COR-L47 (cell line): ENCODE measurements at regions not wholly inside any gene's neighbourhood (a gene's known extent, or its start where the extent isn't known, plus 50 kb on each side); places are given as distances from the start of the nearest gene placed in this dataset.

ENCODE experiments used
- DNase-seq: peaks from one replicate; lab custom pipeline; 2025; lab: John Stamatoyannopoulos, UW

DNA sequence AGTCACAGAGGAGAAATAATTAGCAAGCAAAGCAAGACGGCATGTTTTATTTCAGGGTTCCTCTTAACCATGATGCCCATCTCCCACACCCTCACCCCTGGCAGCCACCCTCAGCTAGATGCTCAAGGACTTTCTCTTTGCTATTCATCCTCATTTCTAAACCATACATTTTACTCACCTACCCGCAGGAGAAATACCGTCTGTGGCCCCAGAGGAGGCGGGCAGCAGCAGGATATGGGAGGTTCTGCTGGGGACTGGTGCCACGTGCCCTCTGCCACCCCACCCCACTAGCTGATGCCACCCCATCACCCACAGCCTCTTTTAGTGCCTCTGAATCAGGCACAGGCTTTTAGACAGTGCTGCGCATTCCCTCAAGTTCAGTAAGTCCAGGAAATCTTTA lies 168.7 kb upstream of the ITGB1 start:
- no peak for DNase-seq

DNA sequence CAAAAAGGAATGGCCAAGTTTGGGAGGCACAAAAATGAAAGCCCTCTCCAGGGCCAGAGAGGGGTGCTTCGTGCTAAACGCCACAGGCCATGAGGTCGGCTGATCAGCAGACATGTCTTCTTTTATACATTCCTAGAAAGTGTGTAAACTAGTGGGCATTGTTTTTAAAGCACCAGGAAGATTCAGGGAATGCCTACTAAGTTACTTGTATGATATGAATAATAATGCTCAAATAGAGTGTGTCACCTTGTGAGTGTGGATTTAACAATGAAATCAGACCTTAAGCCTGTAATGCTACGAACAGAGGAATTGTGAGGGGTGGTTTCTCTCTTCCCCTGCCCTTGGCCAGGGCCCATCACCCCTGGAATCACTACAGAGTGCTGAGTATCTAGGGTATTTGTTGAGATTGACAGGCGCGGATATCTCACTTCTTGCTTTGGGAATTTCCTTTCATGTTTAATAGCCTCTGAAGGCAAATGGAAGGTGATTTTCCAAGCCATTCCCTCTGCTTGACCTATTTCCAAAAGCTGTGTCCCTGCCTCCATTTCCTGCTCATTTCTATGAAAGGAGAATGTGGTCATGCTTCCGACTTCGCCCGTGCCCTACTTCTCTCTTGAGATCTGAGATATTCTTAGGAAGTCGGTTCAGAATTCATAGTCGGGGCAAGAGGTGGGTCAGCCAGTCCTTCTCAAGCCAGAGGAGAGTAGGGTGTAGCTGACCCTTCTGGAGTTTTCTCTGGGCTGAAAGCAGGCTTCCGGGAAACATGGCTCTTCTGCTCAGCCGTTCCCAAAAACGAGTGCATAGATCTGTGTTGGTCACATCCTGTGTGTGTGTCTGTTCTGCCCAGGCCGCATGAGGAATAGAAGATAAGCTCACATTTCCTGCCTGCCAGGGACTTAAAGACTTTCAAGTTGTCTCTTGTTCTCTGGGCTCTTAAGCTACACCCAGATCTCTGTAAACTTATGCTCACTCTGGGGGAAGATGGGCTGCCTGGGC lies 167.8 kb upstream of the ITGB1 start:
- no peak for DNase-seq

DNA sequence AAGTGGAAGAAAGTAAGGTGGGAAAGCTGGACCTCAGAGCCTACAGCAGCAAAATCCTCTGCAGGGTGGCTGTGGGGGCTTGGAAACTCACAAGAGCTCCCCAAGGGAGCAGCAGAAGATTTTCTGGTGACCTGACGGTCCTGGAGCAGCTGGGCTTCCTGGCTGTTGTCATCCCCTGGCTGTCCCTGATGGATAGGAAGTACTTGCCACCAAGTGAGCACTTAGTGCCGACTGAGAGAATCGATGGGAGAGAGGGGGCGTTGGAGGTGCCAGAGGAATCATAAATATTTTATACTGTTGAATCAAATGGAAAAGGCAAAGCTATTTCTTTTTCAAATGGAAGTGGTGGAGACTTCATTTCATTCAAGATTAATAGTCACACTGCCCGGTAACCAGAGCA lies 167.1 kb upstream of the ITGB1 start:
- no peak for DNase-seq

DNA sequence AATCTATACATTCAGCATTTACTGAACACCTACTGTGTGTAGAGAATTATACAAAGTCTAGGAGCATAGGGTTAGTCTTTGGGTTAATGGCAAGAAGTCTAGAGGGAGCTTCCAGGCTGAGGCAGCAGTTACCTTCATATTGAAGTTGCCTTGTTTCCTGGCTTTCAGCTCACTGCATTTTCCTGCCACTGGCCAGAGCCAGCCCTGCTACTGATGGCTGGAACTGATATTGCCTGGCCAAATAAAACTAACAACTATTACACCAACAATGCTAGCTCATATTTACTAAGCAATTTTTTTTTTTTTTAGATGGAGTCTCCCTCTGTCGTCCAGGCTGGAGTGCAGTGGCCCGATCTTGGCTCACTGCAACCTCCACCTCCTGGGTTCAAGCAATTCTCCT lies 165.7 kb upstream of the ITGB1 start:
- DNase-seq: no peak

DNA sequence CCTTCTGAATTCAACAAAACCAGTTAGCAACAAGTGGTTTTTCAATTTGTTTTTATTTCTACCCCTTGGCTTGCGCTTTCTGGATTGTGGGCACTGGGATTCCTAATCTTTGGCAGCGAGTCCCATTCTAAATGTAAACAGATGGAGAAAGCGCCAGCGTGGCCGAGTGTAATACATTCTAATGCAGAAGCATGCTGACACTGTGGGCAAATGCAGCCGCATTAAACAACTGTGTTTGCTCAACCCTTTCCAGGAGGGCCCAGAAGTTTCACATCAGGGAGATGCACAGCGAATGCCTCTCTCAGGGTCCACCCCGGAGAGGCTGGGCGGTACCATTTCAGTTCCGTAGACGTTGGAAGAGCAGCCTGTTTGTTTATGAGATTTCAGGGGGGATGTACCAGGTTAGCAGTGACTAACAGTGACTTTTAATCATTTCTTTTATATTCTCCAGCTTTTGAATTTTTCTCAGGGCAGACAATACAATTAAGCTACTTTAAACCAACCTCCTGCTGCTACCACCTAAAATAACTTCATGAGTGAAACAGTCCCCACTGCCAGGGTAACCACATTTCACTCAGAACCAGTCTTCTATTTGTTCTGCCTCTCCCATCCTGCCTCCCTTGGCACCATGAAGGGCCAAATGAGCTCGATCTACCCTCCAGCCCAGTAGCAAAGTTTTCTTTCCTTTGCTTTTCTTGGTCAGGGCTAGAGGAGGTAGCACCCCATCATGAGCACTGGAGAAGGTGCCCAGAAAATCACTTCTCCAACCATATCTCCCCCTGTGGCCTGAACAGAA lies 164.2 kb upstream of the ITGB1 start:
- DNase-seq: no peak

DNA sequence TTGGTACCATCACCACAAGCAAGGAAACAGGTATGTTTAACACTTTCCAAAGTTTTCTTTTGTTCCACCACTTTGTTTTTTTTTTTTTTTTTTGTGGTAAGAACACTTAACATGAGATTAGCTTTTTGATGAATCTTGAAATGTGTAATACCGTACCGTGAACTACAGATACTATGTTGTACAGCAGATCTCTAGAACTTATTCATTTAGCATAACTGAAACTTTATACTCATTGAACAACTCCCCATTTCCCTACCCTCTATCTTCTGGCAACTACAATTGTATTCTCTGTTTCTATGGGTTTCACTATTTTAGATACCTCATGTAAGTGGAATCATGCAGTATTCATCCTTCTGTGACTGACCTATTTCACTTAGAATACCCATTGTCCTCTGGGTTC lies 162.7 kb upstream of the ITGB1 start:
- DNase-seq: no peak

DNA sequence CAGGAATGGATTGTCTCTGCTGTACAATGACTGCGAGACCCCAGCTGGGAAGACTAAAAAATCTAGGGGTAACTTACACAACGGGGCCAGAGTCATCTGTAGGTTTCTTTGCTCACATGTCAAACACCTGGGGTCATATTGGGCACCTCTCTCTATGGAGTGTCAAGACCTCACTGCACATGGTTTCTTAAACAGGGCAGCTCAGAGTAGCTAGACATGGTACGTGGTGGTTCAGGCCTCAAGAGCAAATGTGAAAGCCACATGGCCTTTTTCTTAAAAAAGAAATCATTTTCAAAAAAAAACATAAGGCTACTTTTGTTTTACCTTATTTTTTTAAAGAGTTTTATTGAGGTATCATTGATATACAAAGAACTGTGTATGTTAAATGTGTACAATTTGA lies 162.2 kb upstream of the ITGB1 start:
- no peak for DNase-seq

DNA sequence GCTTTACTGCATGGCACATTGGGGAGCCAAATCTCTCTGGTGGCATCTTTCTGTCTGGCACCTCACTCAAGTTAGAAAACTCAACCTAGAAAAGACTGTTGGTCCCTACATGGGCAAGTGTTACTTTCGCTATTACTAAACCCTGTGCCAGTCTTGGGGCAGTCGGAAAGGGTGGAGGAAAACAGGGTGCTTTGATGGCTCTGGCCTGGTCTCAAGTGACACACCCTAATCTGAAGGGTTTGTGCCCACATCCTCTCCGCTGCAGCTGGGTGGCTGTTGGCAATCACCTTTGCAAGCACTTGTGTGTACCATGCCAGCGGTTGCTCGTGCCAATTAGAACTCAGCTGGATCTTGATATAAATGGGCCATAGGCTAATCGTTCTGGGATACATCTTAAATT lies 159.8 kb upstream of the ITGB1 start:
- no peak for DNase-seq

DNA sequence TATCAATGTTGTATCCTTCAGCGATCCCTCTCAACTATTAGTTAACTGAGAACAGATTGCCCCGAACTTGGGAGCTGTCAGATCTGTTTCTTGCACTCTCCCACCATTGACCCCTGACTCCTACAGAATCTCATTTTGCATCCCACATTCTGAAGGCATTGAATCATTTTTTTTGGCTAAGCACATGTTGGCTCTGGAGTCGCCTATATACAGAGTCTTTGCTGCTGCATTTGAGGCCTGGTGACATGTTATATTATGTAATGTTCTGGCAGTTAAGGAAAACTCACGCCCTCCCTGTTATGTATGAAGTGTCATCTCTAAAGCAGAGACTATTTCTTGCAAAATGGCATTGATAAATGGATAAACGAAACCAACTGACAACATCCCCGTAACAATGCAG lies 159.2 kb upstream of the ITGB1 start:
- no peak for DNase-seq

DNA sequence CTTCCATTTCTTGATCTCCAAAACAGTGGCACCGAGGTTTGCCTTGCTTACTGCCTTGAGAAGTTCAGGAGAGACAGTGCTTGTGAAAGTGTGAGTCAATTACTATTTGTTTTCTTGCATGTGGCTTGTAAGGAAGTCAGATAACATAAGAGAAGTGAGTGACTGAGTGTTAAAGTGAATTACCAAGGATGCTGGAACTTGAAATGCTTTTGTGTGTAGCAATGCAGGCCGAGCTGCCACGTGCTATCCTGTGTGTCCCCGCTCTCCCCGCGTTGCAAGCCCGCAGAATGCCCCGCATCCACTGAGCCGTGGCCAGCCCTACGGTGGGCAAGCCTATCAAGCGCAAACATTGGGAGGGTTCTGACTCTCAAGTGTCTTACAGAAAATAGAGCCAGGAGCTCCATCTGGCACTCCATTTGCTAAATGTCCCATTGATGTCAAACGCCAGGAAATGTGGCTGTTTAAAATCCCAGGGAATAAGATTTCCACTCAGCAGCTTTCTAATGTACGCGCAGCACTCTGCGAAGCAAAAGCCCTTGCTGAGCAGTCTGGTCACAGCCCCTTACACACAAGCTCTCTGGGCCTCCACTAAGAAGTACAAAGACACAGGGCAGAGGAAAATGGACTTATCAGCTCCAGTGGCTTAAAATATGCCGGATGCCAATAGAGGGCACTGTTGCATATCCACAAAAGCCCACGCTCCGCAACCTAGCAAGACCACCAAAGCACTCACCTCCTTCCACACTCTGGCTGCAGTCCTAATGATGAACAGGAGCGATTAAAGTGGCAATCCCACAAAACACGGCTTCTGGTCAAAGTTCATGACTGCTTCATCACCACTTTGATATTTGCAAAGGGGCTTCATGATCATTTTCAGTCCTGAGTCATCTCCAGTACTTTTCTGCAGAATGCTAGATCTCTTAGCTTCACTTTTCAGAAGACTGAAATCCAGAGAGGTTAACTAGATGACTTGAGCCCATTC lies 158.0 kb upstream of the ITGB1 start:
- DNase-seq: no peak

DNA sequence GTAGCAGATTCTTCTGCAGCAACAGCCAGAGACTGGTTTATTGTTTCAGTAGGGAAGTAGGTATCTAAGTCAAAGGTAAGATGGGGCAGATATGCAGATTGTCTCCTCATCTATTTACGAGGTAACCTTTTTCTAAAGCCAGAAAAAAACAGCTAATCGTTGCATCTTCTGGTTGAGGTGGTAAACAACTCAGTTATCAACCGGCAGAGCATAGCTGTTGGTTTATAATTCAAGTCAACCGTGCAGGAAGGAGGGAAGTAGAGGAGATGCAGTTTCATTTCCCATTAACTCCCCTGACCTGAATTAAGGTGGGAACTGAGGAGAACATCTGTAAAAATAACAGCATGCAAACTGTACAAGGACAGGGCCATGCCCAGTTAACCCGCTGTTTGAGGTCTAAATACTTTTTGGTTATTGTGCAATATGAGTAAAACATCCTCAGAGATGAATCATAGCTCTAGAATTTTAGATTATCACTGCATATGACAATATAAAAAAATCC lies 156.5 kb upstream of the ITGB1 start:
- no peak for DNase-seq

DNA sequence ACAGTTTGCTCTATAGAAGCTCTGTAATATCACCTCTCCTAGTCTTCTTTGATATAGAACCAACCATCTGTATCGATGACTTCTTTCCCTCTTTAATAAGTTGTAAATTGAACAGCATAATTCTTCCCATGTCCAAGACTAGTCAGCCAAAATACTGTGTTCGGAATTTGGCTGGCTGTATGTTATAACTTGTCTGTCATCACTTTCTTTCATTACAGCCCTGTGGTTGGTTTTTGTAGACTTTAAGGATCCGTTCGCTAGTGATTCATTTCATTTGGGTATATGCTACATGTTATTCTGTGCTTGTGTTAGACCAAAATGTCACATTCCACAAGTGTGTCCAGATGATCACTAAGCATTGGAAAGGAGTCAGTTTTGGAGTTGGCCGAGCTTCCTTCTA lies 155.4 kb upstream of the ITGB1 start:
- DNase-seq: no peak

DNA sequence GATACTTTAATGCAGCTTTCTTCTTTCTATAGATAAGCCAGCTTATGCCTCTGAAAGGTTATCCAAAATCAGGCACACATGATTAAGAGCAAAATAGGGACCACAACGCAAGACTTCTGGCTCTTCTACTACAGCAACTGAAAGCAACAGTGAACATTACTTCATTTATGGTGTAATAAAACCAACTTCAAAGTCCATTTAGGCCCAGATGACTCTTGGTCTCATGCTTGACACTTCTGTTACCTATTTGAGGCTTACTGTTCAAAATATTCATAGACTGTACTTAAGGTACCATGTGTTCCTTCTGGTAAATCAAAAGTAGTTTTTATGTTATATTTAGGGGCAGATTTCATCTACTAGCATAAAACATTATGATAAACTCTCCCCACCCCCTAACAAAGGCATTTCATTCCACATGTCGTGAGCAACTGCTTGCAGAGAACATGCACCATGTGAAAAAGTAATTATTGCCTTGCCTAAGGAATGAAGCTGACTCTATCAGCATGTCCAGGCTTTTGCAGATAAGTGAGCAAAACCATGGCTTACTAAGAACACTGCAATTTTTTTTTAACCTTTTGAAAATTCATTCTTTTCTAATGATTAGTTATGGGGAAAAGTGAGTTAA lies 154.9 kb upstream of the ITGB1 start:
- DNase-seq: no peak

DNA sequence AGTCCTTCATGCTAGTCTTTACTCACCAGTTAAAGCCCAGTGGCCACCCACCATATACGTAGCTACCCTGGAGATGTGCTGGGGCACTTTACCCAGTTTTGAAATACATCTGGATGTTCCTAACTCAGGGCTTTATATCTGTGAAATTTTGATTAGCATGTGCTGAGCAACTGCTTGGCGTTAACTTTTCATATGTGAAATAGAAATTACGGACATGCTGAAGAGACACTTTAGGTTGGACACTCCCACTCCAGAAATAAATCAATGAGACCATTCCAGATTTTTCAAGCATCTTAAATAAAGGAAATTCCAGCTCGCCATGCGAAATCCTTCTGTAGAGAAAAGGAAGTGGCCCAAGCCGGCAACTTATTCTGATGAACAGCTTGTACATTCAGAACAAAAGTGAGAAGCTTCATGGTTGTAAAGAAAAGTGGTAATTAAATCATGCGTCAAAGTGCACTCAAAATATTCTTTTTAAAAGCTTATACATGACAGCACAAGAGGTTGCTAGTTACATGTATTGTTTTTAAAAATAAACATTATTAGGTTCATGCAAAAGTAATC lies 153.5 kb upstream of the ITGB1 start:
- no peak for DNase-seq

DNA sequence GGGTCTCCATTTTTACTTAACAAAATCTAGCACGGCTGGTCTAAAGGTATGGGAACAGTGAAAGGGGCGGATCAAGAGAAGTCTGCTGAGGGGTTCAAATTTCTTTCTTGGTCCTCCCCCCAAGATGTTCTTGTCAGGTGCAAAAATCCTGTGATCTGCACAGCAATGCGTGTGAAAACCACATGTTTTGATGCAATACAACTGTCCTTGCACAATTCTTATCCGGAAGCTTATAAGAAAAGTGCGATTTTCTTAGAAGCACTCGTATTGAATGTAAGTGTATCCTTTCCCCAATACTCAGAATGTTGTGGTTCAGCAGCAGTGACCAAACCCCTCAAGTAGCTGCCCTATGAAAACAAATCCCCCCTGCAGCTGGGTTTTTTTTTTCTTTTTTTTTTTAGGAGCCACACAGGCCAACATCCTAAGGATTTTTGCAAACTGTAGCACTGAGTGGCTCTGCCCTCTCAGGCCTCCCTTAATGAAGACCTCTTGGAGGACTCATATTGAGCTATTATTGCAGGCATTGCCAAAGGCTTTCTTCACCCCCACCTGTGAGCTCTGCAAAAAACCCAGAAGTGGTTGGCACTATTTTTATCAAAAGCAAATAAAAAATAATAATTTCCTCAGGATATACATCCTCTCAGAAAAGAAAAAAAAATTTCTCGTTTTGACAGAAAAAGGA lies 151.9 kb upstream of the ITGB1 start:
- DNase-seq: no peak

DNA sequence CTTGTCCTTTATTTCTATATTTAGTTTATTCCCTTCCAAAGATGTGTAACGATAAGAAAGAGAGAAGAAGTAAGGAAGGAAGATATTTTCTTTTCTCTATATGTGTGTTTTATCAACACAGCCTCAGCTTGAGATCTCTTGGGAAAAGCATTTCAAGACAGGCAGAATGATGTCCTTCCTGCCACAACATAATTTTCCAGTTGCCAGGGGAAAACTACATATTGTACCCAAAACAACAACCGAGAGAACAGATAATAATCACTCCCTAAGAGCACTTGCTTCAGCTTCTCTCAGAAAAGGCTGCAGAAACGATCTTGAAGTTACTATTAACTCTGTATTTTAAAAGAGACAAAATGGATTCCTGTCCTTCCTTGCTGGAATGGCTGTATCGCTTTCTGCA lies 151.4 kb upstream of the ITGB1 start:
- no peak for DNase-seq

DNA sequence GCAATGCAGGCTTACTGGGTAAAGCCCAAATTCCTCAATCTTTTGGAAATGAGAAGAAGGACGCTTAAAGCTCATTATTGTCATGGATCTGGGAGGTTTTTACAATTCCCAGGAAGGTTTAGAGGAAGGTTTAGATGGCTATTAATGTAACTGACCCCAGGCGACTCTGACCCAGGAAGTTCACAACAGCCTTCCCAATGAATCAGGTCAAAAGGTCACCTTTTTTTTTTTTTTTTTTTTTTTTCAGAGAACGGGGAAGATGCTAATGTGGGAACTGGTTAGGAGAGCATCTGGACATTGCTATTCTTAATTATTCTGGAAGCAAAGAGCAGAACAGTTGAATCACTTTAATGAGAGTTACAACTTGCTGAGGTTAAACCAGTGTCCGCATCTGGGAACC lies 149.9 kb upstream of the ITGB1 start:
- DNase-seq: no peak

DNA sequence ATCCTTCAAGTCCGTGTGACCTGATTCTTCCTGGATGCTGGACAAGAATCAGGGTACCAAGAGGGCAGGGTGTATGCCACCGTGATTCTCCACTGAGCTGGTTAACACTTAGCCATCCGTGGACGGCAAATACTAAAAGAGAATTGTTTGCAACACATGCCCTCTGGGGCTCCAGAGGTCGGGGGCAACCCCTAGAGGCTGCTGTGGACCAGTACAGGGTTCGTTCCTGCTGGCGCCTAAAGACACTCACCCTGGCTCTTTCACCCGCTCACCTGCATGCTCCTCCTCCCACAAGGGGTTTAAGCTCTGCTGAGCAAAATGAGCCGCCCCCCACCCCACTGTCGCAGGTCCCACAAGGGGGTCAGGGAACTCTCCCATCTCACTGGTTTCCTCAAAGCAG lies 148.7 kb upstream of the ITGB1 start:
- DNase-seq: no peak

DNA sequence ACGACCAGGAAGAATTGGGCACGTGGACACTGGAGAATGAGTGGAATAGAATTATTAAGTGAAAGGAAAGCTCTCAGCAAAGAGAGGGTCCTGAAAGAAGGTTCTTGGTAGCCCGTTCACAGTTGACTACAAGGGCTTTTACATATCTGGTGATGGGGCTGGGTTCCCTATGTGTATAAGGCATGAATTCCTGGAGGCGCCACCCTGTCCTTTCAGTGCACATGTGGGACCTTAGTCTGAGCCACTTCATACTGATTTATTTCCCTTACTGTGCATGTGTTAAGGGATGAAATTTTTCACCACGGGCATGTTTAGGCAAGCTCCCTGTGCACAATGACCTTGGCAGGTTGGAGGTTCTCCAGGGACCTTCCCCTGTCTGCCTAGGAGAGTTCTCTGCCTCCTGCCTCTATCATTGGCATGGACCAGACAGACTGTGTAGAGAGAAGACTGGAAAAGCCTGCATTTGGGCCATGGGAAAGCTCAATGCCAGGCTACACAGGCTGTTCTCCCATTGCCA lies 145.9 kb upstream of the ITGB1 start:
- no peak for DNase-seq

DNA sequence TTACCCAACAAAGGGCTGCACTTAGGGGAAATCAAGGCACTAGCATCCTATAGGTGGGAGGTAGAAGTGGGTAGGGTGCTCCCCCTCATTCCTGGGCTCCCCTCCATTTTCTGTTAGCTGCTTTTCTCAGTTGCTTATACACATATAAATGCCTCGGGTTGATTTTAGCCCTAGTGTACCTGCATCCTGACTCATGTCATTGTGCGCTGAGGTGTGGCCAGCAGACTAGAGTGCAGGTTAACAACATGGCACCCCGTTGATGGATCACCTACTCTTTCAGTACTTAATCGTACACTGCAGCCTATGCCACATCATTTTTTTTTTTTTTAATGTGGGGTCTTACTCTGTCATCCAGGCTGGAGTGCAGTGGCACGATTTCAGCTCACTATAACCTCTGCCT lies 144.0 kb upstream of the ITGB1 start:
- no peak for DNase-seq
